ENCODE measurements at regions not wholly inside any gene's neighbourhood (a gene's known extent, or its start where the extent isn't known, plus 50 kb on each side); places are given as distances from the start of the nearest gene placed in this dataset.
"Not testable (repeated sequence)": the region's sequence is repeated elsewhere in the genome, so short reads cannot be mapped to it uniquely, and the experiment has no call there.

DNA sequence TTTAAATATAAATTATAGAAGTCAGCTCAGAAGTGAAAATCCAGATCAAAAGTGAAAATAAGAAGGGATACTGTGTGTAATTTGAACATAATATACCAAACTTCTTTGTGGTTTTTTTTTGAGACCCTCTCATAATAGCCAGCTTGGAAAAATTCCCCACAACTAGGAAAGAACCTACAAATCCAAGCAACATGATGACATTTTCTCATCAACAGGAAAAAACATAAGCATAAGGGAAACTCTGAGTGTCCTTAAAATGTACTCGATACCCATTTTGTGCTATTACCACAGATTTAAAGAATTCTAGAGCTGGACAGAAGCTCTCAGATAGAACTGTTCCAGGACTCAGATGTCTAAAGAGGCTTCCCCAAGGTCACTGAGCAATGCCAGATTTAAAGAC is 214.8 kb upstream of the KLF14 start:
- DNase-seq: no peak

DNA sequence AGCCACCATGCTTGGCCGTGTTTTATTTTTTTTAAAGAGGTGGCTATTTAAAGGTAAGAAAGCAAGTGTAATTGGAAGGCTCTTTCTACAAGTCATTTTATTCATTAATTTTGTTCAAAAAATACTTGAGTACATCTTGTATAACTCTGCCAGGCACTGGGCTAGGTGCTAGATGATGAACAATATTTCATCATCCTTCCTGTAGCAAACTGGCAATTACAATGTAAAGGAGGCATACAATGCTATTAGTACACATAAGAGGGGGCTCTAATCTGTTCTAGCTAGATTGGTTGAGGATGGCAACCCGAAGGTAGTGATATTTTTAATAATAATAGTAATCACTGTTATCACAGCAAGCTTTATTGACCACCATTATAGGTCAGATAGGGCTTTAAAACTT is 215.5 kb upstream of the KLF14 start:
- DNase-seq: no peak

DNA sequence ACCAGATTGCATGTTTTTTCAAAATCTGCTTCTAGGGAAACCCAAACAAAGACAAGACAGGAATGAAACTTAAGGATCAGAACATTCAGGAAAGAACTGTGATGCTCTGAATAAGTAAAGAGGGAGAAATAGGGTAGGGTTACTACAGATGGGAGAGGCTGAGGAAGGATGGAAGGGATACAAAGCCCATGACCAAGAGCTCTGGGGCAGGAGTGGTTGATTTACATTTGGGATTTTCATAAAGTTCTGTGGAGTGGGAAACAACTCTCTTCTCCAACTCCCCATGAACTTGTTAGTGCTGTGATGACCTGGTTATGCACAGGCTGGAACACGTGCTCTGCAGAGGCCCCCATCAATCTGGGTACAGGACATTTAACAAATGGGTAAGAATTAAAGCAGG is 216.0 kb upstream of the KLF14 start:
- DNase-seq: no peak

DNA sequence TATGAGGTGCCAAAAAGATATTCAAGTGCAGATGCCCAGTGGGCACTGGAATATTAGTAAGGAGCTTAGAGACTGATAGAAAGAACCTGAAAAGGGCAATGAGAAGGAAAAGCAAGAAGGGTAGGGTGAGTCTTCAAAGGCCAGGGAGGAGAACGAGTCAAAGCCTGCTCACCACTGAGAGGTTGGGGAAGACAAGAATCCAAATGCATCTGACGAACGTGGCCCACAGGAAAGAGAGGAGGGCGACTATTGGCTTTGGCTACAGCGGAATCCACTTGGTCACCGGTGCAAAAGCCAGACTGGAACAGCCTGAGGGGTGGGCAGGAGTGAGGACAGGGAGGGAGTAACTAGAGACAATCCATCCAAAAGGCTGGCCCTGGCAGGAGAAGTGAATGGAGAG is 216.7 kb upstream of the KLF14 start:
- no peak for DNase-seq

DNA sequence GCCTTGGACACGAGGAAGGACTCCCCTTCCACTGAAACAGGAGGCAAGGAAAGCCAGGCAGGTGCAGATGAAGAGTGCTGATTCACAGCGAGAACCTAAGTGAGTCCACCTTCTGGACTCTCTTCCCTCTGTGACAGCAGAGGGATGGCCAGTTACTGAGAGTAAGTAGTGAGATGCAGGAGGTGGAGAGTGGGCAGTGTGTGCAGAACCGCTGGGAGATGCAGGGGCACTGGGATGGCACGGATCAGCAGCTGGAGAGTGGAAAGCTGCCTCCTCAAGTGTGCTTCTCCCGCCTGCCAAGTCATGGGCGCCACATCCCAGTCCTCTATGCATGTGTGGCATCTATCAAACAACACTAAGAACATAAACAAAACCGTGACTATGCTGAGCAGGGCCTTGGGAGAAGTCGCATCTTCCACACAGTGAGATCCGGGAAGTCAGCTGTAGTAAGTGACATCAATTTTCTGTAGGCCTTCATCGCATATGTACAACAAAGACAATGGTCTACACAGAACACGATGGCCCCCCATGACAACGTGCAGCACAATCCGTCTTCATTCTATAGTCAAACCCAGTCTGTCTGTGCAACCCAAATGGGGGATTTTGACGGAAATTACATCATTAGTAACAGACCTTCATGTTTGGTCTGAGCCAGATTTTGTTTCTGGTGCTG is 217.4 kb upstream of the KLF14 start:
- no peak for DNase-seq

DNA sequence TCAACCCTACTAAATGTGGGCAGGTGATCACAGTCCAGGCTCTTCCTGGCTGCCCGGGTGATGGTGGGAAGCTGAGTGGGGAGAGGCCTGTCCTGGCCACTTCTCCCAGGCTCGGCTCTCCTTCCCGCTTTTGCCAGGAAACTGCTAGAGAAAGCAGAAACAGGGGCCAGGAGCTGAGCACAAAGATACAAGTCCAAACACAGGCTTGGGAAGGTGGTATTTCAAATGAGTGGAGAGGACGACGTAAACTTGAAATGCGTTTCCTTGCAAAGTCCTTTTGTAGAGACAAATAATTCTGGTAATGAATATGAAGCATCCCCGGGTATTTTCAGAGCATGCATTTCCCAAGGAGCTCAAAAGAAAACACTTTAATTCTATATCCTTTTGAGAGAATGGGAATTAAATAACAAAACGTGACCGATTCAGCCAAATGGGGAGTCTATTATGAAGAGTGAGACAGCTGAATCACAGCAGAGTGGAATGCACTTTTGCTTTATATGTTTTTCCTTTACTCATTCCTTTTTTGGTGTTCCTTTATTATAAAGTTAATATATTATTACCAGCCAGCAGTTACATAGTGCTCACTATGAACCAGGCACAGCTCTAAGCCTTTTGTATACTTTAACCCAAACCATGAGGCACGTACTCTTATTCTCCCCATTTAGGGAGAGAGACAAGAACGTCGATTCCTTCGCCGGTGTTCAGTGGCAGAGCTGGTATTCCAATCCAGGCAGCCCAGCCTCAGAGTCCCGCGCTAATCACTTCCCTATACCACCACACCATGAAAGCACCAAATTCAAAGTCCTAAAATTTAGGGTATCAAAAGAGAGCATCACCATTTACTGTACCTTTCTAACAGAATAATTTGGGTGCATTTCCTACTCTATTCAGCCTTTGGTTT is 218.2 kb upstream of the KLF14 start:
- DNase-seq: no peak

DNA sequence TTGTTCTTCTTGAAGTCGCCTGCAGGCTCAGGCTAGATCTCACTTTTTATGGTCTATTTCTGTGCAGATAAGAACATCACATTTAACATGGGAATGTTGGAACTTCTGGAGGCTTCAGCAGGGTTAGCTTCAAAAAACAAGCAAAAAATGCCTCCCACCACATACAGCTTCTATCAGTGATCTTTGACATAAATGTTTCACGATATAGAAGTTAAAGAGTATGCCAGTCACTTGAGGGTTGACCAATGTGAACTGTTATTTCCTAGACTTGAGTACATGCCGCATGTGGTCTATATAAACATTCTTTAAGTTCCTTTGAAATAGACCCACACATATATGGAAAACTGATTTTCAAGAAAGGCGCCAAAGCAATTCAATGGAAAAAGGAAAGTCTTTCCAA is 219.2 kb upstream of the KLF14 start:
- no peak for DNase-seq

DNA sequence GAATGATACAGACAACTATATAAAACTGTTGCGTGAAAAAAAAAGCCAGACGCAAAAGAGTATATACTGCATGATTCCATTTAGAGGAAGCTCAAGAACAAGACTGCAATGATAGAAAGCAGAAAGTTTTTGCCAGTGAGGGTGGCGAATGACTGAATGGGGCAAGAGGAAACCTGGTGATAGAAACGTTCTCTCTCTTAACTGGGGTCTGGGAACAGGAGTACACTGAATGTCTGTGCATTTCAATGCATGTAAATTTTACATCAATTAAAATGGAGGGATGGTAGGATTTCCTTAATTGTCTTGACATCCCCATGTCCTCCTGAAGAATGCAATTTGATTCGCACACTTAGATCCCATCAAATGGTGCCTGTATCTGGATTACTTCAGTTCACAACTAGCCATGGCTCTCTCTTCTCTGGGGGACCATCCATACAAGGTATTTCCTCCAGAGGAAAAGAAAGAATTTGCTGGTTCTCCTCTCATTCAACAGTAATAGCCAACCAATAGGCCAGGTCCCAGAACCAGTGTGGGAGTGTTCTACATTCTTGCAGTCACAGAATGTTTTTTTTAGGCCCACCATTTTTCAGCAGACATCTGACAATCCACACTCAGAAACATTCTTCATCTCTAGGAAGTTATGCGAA is 221.0 kb upstream of the KLF14 start:
- DNase-seq: no peak

DNA sequence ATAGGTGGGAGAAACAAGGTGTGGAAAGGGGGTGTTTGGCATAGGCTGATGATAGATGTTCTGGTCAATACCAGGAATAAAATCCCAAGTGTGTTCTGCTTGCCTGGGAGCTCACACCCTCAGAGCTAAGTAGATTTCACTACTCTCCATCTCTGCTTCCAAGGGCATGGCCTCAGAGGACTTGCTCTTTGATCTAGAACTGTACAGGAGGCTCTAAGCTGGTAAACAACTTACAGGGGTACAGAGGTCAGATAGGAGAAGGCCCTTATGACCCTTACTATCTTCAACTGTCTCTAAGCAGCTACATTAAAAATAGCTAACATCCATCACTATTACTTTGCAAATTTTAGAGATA is 221.5 kb upstream of the KLF14 start:
- DNase-seq: no peak

DNA sequence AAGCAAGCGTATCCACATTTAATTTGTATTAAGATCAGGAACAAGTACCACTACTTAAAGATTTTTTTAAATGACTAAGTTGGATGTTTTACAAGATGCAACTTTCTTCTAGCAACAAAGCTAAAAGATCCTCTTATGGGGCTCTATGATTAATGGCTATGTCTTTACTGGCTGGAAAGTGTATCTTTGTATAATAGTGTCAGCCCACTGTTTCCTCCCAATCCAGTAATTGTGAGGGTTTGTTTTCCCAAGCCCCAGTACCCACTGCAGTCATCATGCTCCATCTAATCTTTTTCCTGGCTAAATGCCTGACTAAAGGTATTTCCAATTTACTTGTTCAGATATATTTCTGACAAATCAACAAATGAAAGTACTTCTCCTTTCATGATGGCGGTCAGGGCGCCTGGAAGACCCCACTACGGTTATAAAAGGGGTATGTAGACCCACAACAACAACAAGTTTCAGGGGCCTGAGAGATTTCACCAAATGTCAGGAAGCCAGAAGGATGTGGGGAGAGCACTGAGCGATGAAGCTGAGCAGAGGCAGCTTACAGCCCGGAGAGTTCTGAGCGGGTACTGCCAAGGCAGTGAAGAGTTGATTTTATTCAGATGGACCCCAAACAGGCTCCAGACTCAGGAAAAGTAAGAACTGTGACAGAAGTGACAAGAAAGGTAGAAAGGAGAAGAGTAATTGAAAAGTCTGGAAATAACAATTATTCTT is 222.6 kb upstream of the KLF14 start:
- no peak for DNase-seq

DNA sequence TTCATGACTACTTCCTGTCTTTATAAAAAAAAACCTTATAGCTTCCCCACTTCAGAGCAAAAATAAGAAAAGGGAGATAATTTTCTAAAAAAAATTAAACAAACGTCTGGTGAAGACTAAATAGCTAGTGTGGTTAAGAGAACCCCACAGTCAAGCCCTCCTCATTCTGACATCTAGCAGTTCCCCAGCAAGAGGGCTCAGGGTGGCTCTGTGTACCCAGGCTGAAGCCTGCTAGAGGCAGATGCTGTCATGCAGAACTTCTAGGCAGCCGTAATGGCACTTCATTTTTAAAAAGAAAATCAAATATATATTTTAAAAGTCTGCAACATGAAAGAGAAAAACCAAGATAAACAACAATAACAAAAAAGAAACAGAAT is 223.1 kb upstream of the KLF14 start:
- no peak for DNase-seq

DNA sequence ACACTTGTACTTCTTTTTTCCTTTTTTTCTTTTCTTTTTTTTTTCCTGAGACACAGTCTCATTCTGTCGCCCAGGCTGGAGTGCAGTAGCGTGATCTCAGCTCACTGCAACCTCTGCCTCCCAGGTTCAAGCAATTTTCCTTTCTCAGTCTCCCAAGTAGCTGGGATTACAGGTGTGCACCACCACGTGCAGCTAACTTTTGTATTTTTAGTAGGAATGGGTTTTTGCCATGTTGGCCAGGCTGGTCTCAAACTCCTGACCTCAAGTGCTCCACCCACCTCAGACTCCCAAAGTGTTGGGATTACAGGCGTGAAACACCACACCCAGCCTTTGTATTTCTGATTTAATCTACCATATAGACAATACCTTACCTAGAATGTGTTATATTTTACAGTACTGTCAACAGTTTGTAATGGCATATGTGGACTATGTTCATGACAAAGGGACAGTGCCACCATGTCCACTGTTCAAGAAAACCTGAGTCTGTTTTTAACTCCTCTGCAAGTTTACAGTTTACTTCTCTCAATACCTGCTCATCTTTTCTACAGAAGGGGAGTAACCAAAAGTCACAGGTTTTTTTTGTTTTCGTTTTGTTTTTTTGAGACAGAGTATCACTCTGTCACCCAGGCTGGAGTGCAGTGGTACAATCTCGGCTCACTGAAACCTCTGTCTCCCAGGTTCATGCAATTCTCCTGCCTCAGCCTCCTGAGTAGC is 223.9 kb upstream of the KLF14 start:
- not testable (repeated sequence) for DNase-seq

DNA sequence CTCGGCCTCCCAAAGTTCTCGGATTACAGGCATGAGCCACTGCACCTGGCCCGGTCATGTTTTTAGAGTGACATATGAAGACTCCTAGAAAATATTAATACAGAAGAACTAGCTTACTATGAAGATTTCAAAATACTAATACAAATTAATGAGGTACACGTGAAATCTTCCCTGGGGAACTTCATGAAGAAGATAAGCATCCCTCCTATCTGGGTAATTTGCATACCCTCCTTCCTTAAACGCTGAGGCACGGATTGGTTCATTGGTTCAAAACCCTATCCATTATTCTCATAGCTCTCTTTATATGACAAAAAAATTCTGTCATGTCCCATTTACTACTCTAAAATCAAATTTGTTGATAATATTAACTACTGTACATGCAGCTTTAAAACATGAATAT is 224.8 kb upstream of the KLF14 start:
- no peak for DNase-seq

DNA sequence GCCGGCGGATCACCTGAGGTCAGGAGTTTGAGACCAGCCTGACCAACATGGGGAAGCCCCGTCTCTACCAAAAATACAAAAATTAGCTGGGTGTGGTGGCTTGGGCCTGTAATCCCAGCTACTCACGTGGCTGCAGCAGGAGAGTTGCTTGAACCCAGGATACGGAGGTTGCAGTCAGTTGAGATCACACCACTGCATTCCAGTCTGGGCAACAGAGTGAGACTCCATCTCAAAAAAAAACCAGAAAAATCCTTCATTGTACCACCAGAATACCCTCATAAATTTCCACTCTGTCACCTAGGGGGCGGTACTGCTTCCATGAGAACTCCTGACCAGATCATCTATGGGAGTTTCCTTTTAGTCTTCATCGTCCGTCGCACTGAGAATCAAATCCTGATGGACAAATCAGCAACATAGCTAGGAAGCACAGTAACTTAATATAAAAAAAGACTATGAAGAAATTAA is 225.8 kb upstream of the KLF14 start:
- no peak for DNase-seq

DNA sequence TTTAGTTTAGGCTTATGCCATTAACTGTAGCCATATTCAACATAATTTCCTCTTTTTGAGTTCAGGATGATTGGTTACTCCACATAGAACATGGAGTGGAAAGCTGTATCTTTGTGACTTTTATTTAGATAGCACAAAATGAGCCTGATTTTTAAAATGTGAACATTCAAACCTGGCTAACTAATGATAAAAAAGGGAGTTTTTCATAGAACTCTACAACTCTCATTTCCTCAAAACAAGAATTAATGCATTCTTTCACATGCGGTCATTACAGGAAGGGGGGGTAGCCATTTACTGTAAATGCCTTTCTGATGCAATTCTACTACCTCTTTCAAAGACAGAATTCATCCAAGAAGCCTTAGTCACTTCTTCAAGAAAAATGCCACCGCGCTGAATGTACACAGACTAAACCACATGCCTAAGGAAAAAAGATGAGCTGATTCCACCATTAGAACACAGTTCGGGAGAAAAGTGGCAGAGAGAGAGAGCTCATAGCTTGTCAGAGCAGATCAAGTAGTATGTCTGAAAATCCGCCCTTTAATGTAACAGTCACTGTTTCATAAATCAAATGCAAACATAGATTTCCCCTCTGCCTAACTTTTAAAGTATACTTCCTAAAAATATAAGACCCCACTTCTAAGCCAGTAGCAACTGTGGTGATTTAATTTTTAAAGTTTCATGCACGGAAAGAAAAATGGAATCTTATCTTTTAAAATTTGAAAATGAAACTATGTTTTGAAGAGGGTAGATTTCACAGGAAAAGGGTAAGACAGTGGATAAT is 226.4 kb upstream of the KLF14 start:
- DNase-seq: no peak

DNA sequence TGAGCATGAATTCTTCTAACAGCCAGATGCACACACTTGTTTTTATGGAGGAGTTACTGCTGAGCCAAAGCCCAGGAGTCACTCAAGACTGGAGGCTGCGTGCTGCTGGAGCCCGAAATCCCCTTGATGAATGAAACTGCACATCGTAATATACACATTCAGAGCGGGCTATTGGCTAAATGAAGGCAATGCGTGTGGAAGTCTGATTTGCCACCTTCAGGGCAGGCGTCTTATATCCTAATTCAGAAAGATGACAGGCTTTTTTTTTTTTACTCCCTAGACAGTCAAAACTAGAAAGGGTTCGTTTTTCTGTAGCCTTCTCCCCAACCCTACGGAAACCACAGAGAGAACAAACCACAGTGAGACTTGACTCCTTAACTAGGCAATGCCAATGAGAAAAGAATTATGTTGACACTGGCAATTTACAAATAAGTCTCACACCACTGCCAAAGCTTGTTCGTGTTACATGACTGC is 227.2 kb upstream of the KLF14 start:
- DNase-seq: no peak

DNA sequence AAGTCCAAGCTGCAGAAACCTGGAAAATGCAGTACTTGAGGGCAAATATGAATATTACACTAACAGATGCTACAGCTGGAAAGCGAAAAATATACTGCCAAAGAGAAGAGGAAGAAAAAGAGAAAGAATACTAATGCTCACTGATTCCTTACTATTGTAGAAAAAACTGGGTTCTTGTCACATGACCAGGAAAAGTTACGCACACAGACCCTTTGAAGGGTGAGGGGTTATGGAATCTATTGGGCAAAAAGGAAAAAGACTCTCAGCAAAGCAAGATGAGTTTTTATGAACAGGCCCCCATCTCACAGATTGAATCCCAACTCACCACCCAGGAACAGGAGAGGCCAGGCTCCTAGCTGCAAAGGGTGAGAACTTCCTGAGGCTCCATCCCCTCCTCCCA is 228.1 kb upstream of the KLF14 start:
- DNase-seq: no peak

DNA sequence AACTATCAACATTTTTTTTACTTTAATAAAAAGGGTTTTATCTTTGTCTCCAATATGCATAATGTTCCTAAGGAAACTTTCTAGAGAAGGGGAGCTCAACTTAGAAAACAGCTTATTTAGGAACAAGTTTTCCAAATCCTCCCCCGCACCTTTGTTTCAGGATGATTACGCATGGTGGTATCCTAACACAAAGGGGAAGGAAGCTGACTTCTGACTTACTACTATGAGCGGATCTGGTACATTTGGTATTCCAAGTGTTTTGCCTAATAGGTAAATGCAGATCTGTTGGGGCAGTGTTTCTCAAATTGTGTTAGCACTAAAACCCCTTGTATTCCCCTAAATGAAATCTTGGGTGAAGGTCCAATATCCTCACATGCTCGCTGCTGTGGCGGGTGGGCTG is 229.3 kb upstream of the KLF14 start:
- no peak for DNase-seq

DNA sequence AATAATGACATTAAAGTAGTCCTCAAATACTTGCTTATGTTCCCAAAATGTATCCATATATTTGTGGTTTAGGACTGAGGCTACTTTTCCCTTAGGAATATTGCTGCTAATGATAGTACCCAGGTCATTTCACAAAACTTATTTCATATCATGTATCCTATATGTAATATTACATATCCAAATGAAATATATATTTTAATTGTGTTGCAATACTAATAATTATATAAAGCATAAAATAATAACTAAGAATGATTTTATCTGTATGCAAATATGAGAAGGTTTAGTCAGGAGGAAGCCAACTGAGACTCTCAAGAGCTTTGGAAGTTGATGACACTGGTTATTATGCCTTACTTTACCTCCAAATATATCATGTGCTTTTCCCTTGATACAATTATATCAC is 231.5 kb upstream of the KLF14 start:
- DNase-seq: no peak

DNA sequence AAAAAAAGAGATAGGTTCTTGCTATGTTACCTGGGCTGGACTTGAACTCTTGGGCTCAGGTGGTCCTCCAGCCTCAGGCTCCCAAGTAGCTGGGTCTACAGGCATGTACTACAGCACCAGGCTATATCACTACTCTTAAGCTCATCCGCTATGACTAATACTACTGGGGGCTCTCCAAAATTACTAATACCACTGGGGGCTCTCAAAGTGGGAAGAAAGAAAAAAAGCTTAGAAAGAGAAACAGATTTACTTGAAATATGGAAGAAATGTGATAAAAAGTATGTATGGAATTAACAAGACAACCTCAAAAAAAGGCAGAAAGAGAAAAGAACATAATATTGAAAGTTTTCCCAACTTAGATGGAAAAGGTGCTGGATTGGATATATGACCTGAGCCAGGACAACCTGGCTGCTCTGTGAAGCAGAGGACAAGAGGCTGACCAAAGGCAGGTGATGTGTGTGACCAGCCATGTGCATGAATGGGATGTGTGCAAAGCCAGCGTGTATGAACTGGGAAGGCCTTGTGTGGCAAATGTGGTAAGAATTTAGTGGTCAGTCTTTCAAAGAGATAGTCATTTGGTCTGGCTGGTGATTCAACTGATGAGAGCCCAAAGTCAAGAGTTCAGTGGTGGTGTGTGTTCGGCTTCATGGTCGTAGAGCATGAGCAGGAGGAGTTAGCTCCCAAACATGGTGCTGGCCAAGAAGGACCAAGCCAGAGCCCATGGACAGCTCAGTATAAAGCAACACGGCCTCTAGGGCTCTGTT is 232.4 kb upstream of the KLF14 start:
- DNase-seq: no peak

DNA sequence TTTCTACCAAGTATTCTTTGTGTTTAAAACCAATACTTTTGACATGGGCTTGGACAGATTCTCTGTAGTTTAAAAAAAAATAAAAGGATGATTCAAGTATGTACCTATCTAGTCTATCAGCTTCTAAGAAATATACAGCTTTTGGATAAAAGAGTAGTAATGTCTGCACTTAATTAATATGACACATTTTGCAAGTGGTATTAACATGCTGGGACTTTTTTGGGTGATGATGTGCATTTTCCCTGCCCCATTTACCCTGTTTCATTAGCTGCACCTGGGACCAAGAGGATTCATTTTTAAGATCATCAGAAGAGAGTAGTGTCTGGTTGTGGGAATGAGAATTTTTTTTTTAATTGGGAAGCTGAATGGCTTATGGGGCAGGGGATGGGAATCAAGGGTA is 236.2 kb upstream of the KLF14 start:
- DNase-seq: no peak

Measured in hippocampal formation (tissue), 2 donors.